Glutamatergic neuron (in vitro differentiated cells): ENCODE measurements at regions not wholly inside any gene's neighbourhood (a gene's known extent, or its start where the extent isn't known, plus 50 kb on each side); places are given as distances from the start of the nearest gene placed in this dataset.

Source experiments
- DNase-seq: peaks from one replicate; pipeline ENCODE4 v3.0.0; 2022
- H3K27ac Mint-ChIP-seq: one replicate; pipeline ENCODE4 v1.8.0; 2020; ENCODE audit warnings: mild to moderate bottlenecking, mixed read lengths, inconsistent platforms; ENCODE audit not compliant: unreplicated experiment
- H3K27me3 Mint-ChIP-seq: one replicate; pipeline ENCODE4 v1.8.0; 2020; ENCODE audit warnings: mild to moderate bottlenecking, moderate library complexity, mixed read lengths, inconsistent platforms; ENCODE audit not compliant: unreplicated experiment
- H3K36me3 Mint-ChIP-seq: one replicate; pipeline ENCODE4 v1.8.0; 2020; ENCODE audit warnings: mild to moderate bottlenecking, mixed read lengths, inconsistent platforms; ENCODE audit not compliant: unreplicated experiment
- H3K4me1 Mint-ChIP-seq: one replicate; pipeline ENCODE4 v1.8.0; 2020; ENCODE audit warnings: mild to moderate bottlenecking, low read depth, mixed read lengths, inconsistent platforms; ENCODE audit not compliant: unreplicated experiment
- H3K4me3 Mint-ChIP-seq: one replicate; pipeline ENCODE4 v1.8.0; 2020; ENCODE audit warnings: mild to moderate bottlenecking, mixed read lengths, inconsistent platforms; ENCODE audit not compliant: unreplicated experiment
- H3K9me3 Mint-ChIP-seq: one replicate; pipeline ENCODE4 v1.8.0; 2020; ENCODE audit warnings: mild to moderate bottlenecking, moderate library complexity, mixed read lengths, inconsistent platforms; ENCODE audit not compliant: unreplicated experiment
- TF ChIP-seq, protein P1 (sequence below): fragments of 200-600 bp; sonication (generic); IDR thresholded peaks from one replicate; pipeline ENCODE4 v1.5.0; 2021; ENCODE audit not compliant: partially characterized antibody, unreplicated experiment

DNA sequence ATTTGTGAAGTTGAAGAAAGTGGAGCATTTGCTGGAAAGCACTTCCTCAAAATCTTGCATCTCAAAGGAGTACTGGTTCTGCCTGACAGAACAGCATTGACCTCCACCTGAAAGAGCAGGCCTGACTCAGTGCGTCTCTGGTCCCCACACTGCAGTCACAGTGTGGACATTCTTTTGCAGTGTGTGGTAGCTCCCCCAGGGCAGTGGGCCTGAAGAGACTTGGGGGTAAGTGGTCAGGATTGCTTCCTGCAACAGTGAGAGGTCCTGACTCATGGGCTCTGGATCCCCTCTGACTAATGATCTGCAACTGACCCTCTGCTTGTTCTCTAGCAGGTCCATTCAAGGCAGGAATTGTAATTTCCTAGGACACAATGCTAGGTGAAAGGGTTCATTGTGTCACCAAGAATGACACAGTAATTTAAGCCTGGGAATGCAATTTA lies 204.9 kb upstream of the KCNJ16 start:
- H3K4me1 Mint-ChIP-seq, result no peaks in the 10 kb centered on the region
- no peak for DNase-seq
- no peaks in the 10 kb centered on the region for H3K9me3 Mint-ChIP-seq
- H3K27ac Mint-ChIP-seq, result no peak overlapping the region
- no peaks in the 10 kb centered on the region for H3K36me3 Mint-ChIP-seq
- TF ChIP-seq, protein P1, sequence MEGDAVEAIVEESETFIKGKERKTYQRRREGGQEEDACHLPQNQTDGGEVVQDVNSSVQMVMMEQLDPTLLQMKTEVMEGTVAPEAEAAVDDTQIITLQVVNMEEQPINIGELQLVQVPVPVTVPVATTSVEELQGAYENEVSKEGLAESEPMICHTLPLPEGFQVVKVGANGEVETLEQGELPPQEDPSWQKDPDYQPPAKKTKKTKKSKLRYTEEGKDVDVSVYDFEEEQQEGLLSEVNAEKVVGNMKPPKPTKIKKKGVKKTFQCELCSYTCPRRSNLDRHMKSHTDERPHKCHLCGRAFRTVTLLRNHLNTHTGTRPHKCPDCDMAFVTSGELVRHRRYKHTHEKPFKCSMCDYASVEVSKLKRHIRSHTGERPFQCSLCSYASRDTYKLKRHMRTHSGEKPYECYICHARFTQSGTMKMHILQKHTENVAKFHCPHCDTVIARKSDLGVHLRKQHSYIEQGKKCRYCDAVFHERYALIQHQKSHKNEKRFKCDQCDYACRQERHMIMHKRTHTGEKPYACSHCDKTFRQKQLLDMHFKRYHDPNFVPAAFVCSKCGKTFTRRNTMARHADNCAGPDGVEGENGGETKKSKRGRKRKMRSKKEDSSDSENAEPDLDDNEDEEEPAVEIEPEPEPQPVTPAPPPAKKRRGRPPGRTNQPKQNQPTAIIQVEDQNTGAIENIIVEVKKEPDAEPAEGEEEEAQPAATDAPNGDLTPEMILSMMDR, result no peak
- H3K4me3 Mint-ChIP-seq, result no peak overlapping the region
- peaks cover 3% of the 10 kb centered on the region for H3K27me3 Mint-ChIP-seq

- H3K36me3 Mint-ChIP-seq, result no peaks in the 10 kb centered on the region
- H3K27ac Mint-ChIP-seq, result no peak overlapping the region
- DNase-seq, result no peak
- no peaks in the 10 kb centered on the region for H3K4me1 Mint-ChIP-seq
- no peak overlapping the region for H3K4me3 Mint-ChIP-seq
- TF ChIP-seq, protein P1, result no peak
- no peaks in the 10 kb centered on the region for H3K9me3 Mint-ChIP-seq
- H3K27me3 Mint-ChIP-seq, result peaks cover 3% of the 10 kb centered on the region
Measured at GRCh38 chr17:69870751-69871199, 204.2 kb upstream of the KCNJ16 start.

- Mint-ChIP-seq H3K4me3 (no peak overlapping the region), H3K27me3 (peaks cover 3% of the 10 kb centered on the region), H3K36me3 (no peaks in the 10 kb centered on the region), H3K27ac (no peak overlapping the region), H3K4me1 (no peaks in the 10 kb centered on the region), H3K9me3 (no peaks in the 10 kb centered on the region)
- DNase-seq, result no peak
- TF ChIP-seq, protein P1, result no peak
Measured at GRCh38 chr17:69871318-69871717, 203.7 kb upstream of the KCNJ16 start.

DNA sequence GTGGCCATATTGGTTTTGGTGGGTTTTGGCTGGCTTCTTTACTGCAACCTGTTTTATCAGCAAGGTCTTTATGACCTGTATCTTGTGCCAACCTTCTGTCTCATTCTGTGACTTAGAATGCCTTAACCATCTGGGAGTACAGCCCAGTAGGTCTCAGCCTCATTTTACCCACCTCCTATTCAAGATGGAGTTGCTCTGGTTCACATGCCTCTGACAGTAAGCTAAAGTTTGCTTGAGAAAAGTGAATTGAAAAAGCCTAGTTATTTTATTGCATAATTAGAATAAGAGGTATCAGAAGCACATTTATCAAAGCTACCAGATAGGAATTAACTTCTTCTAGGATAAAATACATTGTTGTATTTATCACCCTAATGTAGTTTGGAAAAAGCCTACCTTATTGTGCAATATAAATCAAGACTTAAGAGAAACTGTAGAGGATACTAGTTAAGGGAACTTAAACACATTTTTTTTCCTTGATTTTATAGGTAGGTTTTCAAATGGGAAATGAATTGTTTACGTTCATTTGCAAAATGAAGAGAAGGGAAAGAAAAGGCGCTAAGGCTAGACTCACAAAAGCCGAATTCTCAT lies 202.3 kb upstream of the KCNJ16 start:
- TF ChIP-seq, protein P1, result no peak
- Mint-ChIP-seq H3K36me3 (no peaks in the 10 kb centered on the region), H3K4me3 (no peak overlapping the region), H3K9me3 (no peaks in the 10 kb centered on the region), H3K27ac (no peak overlapping the region), H3K27me3 (peaks cover 3% of the 10 kb centered on the region), H3K4me1 (no peaks in the 10 kb centered on the region)
- DNase-seq, result no peak

GRCh38 chr17:69874175-69874670 lies 200.8 kb upstream of the KCNJ16 start:
- TF ChIP-seq, protein P1, result no peak
- Mint-ChIP-seq H3K27ac (no peak overlapping the region), H3K36me3 (no peaks in the 10 kb centered on the region), H3K9me3 (no peaks in the 10 kb centered on the region), H3K27me3 (peaks cover 1% of the 10 kb centered on the region), H3K4me3 (no peak overlapping the region), H3K4me1 (no peaks in the 10 kb centered on the region)
- no peak for DNase-seq
